IMR-90 (cell line): ENCODE measurements at regions not wholly inside any gene's neighbourhood (a gene's known extent, or its start where the extent isn't known, plus 50 kb on each side); places are given as distances from the start of the nearest gene placed in this dataset.

Source experiments
- ATAC-seq: fragments of 200-7000 bp; cut with Tn5 transposase; 2 replicates; pipeline ENCODE4 v1.9.1; 2020; ENCODE audit warnings: low read depth, mild to moderate bottlenecking, moderate library complexity
- BruUV-seq: library from RNA; stranded (reverse); fragments of 400-500 nt; replicated peaks from 2 replicates; lab custom pipeline; 2021; lab: Mats Ljungman, UMichigan
- CTCF ChIA-PET: fragments of 300-600 bp; formaldehyde crosslinking; extraction: SDS; loops from one replicate; lab custom pipeline; 2021; ENCODE audit warnings: antibody characterized with exemption; lab: Yijun Ruan, JAX
- POLR2A ChIA-PET: fragments of 300-600 bp; sonication (Branson Sonifier 250); formaldehyde crosslinking; loops from one replicate; lab custom pipeline; 2022; ENCODE audit warnings: antibody characterized with exemption; ENCODE audit not compliant: unreplicated experiment; lab: Charles Lee
- DNase-seq: peaks from one replicate; pipeline ENCODE4 v3.0.0; 2013
- H2AFZ ChIP-seq: replicated peaks from 2 replicates; pipeline ENCODE3; 2013; ENCODE audit warnings: low read length, mild to moderate bottlenecking; ENCODE audit not compliant: poor library complexity
- H2AK5ac ChIP-seq: 2 replicates; pipeline ENCODE4 v1.6.1; 2013; ENCODE audit warnings: low read depth, low read length, inconsistent platforms
- H2AK9ac ChIP-seq: replicated peaks from 2 replicates; pipeline ENCODE3; 2013; ENCODE audit warnings: mild to moderate bottlenecking, low read depth, low read length, moderate library complexity; ENCODE audit not compliant: poor library complexity
- H2BK120ac ChIP-seq: 2 replicates; pipeline ENCODE4 v1.6.1; 2013; ENCODE audit warnings: low read depth, low read length, inconsistent platforms
- H2BK15ac ChIP-seq: 3 replicates; pipeline ENCODE4 v1.6.1; 2013; ENCODE audit warnings: low read depth, low read length, inconsistent platforms
- H2BK20ac ChIP-seq: 2 replicates; pipeline ENCODE4 v1.6.1; 2013; ENCODE audit warnings: low read depth, mild to moderate bottlenecking, inconsistent platforms, low read length, moderate library complexity
- H2BK5ac ChIP-seq: 2 replicates; pipeline ENCODE4 v1.6.1; 2013; ENCODE audit warnings: mild to moderate bottlenecking, low read depth, low read length, inconsistent platforms; ENCODE audit not compliant: poor library complexity, severe bottlenecking
- H3K14ac ChIP-seq: replicated peaks from 2 replicates; pipeline ENCODE4 v1.6.1; 2013; ENCODE audit warnings: low read depth, low read length, inconsistent platforms
- H3K18ac ChIP-seq: 2 replicates; pipeline ENCODE4 v1.6.1; 2013; ENCODE audit warnings: low read depth, low read length, control low read depth
- H3K23ac ChIP-seq: 2 replicates; pipeline ENCODE4 v1.6.1; 2013; ENCODE audit warnings: low read depth, low read length, inconsistent platforms
- H3K27ac ChIP-seq: 2 replicates; pipeline ENCODE4 v1.5.1; 2013; ENCODE audit warnings: mild to moderate bottlenecking, control low read depth, low read length; ENCODE audit not compliant: insufficient read depth
- H3K27me3 ChIP-seq: 2 replicates; pipeline ENCODE4 v1.6.1; 2013; ENCODE audit warnings: low read length; ENCODE audit not compliant: control insufficient read depth, insufficient read depth
- H3K36me3 ChIP-seq: 2 replicates; pipeline ENCODE4 v1.6.1; 2013; ENCODE audit warnings: low read length, mixed read lengths; ENCODE audit not compliant: control insufficient read depth, insufficient read depth
- H3K4ac ChIP-seq: 2 replicates; pipeline ENCODE4 v1.6.1; 2013; ENCODE audit warnings: low read depth, low read length, inconsistent platforms
- H3K4me1 ChIP-seq: 2 replicates; pipeline ENCODE4 v1.6.1; 2013; ENCODE audit warnings: low read length, mixed read lengths; ENCODE audit not compliant: control insufficient read depth, insufficient read depth
- H3K4me2 ChIP-seq: 2 replicates; pipeline ENCODE4 v1.6.1; 2013; ENCODE audit warnings: low read depth, mild to moderate bottlenecking, control low read depth, low read length, moderate library complexity
- H3K4me3 ChIP-seq: 2 replicates; pipeline ENCODE4 v1.5.1; 2013; ENCODE audit warnings: low read depth, mild to moderate bottlenecking, control low read depth, low read length, moderate library complexity; ENCODE audit not compliant: insufficient read depth
- H3K56ac ChIP-seq: 2 replicates; pipeline ENCODE4 v1.6.1; 2013; ENCODE audit warnings: low read length, inconsistent platforms; ENCODE audit not compliant: insufficient read depth; ENCODE audit errors: extremely low read depth
- H3K79me1 ChIP-seq, 2 experiments: 2 replicates each; pipeline ENCODE4 v1.6.1; 2013; ENCODE audit warnings: low read length in 2 of 2, inconsistent platforms in 1 of 2, low read depth in 1 of 2
- H3K9ac ChIP-seq: 2 replicates; pipeline ENCODE4 v1.6.1; 2013; ENCODE audit warnings: low read depth, low read length, control low read depth
- H3K9me1 ChIP-seq: 2 replicates; pipeline ENCODE4 v1.6.1; 2013; ENCODE audit warnings: low read length, inconsistent platforms; ENCODE audit not compliant: insufficient read depth
- H3K9me3 ChIP-seq: 2 replicates; pipeline ENCODE4 v1.6.1; 2013; ENCODE audit warnings: low read length; ENCODE audit not compliant: control insufficient read depth, insufficient read depth
- H4K20me1 ChIP-seq: 2 replicates; pipeline ENCODE4 v1.6.1; 2013; ENCODE audit warnings: low read length, inconsistent platforms; ENCODE audit not compliant: insufficient read depth
- H4K5ac ChIP-seq: 2 replicates; pipeline ENCODE4 v1.6.1; 2013; ENCODE audit warnings: mild to moderate bottlenecking, low read depth, low read length, control low read depth
- H4K8ac ChIP-seq, 2 experiments: 2 replicates each; pipeline ENCODE4 v1.6.1; 2013; ENCODE audit warnings: low read depth in 2 of 2, low read length in 2 of 2, control low read depth in 1 of 2, inconsistent platforms in 1 of 2
- H4K91ac ChIP-seq: 2 replicates; pipeline ENCODE4 v1.6.1; 2013; ENCODE audit warnings: low read depth, low read length, inconsistent platforms; ENCODE audit not compliant: insufficient read depth
- SMC3 ChIP-seq: fragments of 150-350 bp; IDR thresholded peaks from 2 replicates; pipeline ENCODE4 v1.6.1; 2016; ENCODE audit warnings: low read depth, mild to moderate bottlenecking, antibody characterized with exemption, low read length, moderate library complexity
- WGBS, 2 experiments: methylation state at CpG; one replicate each; pipeline versions ENCODE4 v1.1.5 to v1.1.7; 2013; ENCODE audit warnings: missing lambda C conversion rate in 2 of 2; ENCODE audit not compliant: insufficient read length in 1 of 2; ENCODE audit errors: extremely low coverage in 2 of 2; 5-methylcytosine and 5-hydroxymethylcytosine counted together
- dilution Hi-C: fragments of 300-500 bp; cut with HindIII; formaldehyde crosslinking; loops from one replicate; pipeline ENCODE4 v1.14.3; 2018; ENCODE audit warnings: low sequenced_read_pairs; ENCODE audit not compliant: unreplicated experiment
- in situ Hi-C: fragments of 300-500 bp; cut with MboI; formaldehyde crosslinking; loops from 3 replicates; pipeline ENCODE4 v1.14.3; 2019; ENCODE audit warnings: low sequenced_read_pairs, inconsistent platforms, mixed read lengths
- intact Hi-C: fragments of 100-400 bp; cut with micrococcal nuclease; formaldehyde crosslinking; loops from 2 replicates; pipeline ENCODE4 v1.10.0; 2022

- H4K8ac ChIP-seq: no peak overlapping the region
- WGBS, 2 experiments: no CpG with 5 or more reads among the region's 6 CpGs
- H4K91ac ChIP-seq: no peak overlapping the region
- dilution Hi-C loops: no loop called here
- H3K4me3 ChIP-seq: no peak overlapping the region
- in situ Hi-C loops: no loop called here
- no peak overlapping the region for H3K4ac ChIP-seq
- CTCF ChIA-PET: no interaction called here
- H3K27ac ChIP-seq: no peak overlapping the region
- H3K14ac ChIP-seq: no peak overlapping the region
- H2BK5ac ChIP-seq: no peak overlapping the region
- intact Hi-C loops: no loop called here
- no peaks in the 10 kb centered on the region for H3K36me3 ChIP-seq
- H2AK5ac ChIP-seq: no peak overlapping the region
- H2AK9ac ChIP-seq: no peak overlapping the region
- no peak overlapping the region for H3K23ac ChIP-seq
- no peak overlapping the region for H4K5ac ChIP-seq
- no peak for DNase-seq
- no peak overlapping the region for H2AFZ ChIP-seq
- H3K9ac ChIP-seq: no peak overlapping the region
- H2BK120ac ChIP-seq: no peak overlapping the region
- POLR2A ChIA-PET: no interaction called here
- no peaks in the 10 kb centered on the region for H3K79me1 ChIP-seq
- TF ChIP-seq SMC3: no peak
- no TSS peak for BruUV-seq
- no peaks in the 10 kb centered on the region for H4K20me1 ChIP-seq
- no peak overlapping the region for H2BK15ac ChIP-seq
- H3K18ac ChIP-seq: no peak overlapping the region
- no peaks in the 10 kb centered on the region for H3K27me3 ChIP-seq
- no peak overlapping the region for H3K4me2 ChIP-seq
- no peak for ATAC-seq
- no peaks in the 10 kb centered on the region for H3K9me3 ChIP-seq
- no peak overlapping the region for H3K56ac ChIP-seq
- no peak overlapping the region for H2BK20ac ChIP-seq
- H3K4me1 ChIP-seq: no peaks in the 10 kb centered on the region
- no peaks in the 10 kb centered on the region for H3K9me1 ChIP-seq
Measured at GRCh38 chr5:68356216-68356615, 140.7 kb downstream of the PIK3R1 start.
